ENCODE measurements at regions not wholly inside any gene's neighbourhood (a gene's known extent, or its start where the extent isn't known, plus 50 kb on each side); places are given as distances from the start of the nearest gene placed in this dataset.

- DNase-seq (no peak), ATAC-seq (ENCODE audit: low FRiP score in 2 of 2) (no peak)
- H3K9me3 ChIP-seq, result peaks cover 0 to 5% (median 0%) of the 10 kb centered on the region in 4 donors
- no peaks in the 10 kb centered on the region for H3K4me1 ChIP-seq
- TF ChIP-seq POLR2A (IDR thresholded peaks at IDR 0.05) (no peak), POLR2AphosphoS5 (IDR thresholded peaks at IDR 0.05) (no peak), EP300 (IDR thresholded peaks at IDR 0.05) (no peak), CTCF (IDR thresholded peaks at IDR 0.05) (no peak)
- peak overlapping the region in 1 of 4 donors; percentile 14 for H3K27ac ChIP-seq
- no peak overlapping the region for H3K4me3 ChIP-seq
- no peaks in the 10 kb centered on the region for H3K27me3 ChIP-seq
- WGBS, 2 donors, result 52 to 54% methylated on average over 13 of the region's 13 CpGs
- H3K36me3 ChIP-seq, result no peaks in the 10 kb centered on the region
Observed at GRCh38 chr12:115810122-115810901, 467.2 kb downstream of the MED13L start.

GRCh38 chr12:115806000-115806399 lies 471.5 kb downstream of the MED13L start:
- 69 to 78% methylated on average over 3 of the region's 3 CpGs for WGBS, 2 donors
- Histone ChIP-seq H3K9me3 (no peaks in the 10 kb centered on the region), H3K27ac (no peak overlapping the region), H3K36me3 (no peaks in the 10 kb centered on the region), H3K27me3 (no peaks in the 10 kb centered on the region), H3K4me1 (no peaks in the 10 kb centered on the region), H3K4me3 (no peak overlapping the region)
- no peak for ATAC-seq (ENCODE audit: low FRiP score in 2 of 2)
- TF ChIP-seq EP300 (IDR thresholded peaks at IDR 0.05) (no peak), POLR2A (IDR thresholded peaks at IDR 0.05) (no peak), CTCF (IDR thresholded peaks at IDR 0.05) (no peak)
- no peak for DNase-seq

GRCh38 chr12:115802767-115803166 lies 474.7 kb downstream of the MED13L start:
- 87 to 88% methylated on average over 3 of the region's 3 CpGs for WGBS, 2 donors
- Histone ChIP-seq H3K9me3 (no peaks in the 10 kb centered on the region), H3K4me1 (no peaks in the 10 kb centered on the region), H3K27me3 (no peaks in the 10 kb centered on the region), H3K27ac (no peak overlapping the region), H3K4me3 (no peak overlapping the region), H3K36me3 (no peaks in the 10 kb centered on the region)
- ATAC-seq (ENCODE audit: low FRiP score in 2 of 2) (no peak), DNase-seq (no peak)
- TF ChIP-seq CTCF (IDR thresholded peaks at IDR 0.05), result no peak
- TF ChIP-seq POLR2A (IDR thresholded peaks at IDR 0.05), result no peak
- no peak for TF ChIP-seq POLR2AphosphoS5 (IDR thresholded peaks at IDR 0.05)
- TF ChIP-seq EP300 (IDR thresholded peaks at IDR 0.05), result no peak

- Histone ChIP-seq H3K4me1 (no peaks in the 10 kb centered on the region), H3K27ac (no peak overlapping the region), H3K36me3 (no peaks in the 10 kb centered on the region), H3K4me3 (no peak overlapping the region), H3K9me3 (no peaks in the 10 kb centered on the region), H3K27me3 (no peaks in the 10 kb centered on the region)
- WGBS, 2 donors, result 50 to 53% methylated on average over 3 of the region's 3 CpGs
- ATAC-seq (ENCODE audit: low FRiP score in 2 of 2) (no peak), DNase-seq (no peak)
- TF ChIP-seq POLR2A (IDR thresholded peaks at IDR 0.05) (no peak), CTCF (IDR thresholded peaks at IDR 0.05) (no peak), EP300 (IDR thresholded peaks at IDR 0.05) (no peak), POLR2AphosphoS5 (IDR thresholded peaks at IDR 0.05) (no peak)
Observed at GRCh38 chr12:115801871-115802270, 475.6 kb downstream of the MED13L start.

- TF ChIP-seq POLR2AphosphoS5 (IDR thresholded peaks at IDR 0.05) (no peak), POLR2A (IDR thresholded peaks at IDR 0.05) (no peak), EP300 (IDR thresholded peaks at IDR 0.05) (no peak), CTCF (IDR thresholded peaks at IDR 0.05) (no peak)
- 93 to 95% methylated on average over 4 of the region's 4 CpGs for WGBS, 2 donors
- no peak overlapping the region for H3K27ac ChIP-seq
Observed at GRCh38 chr12:115799610-115800009, 477.9 kb downstream of the MED13L start.

More at GRCh38 chr12:115799610-115800009, 477.9 kb downstream of the MED13L start:
- no peak for ATAC-seq (ENCODE audit: low FRiP score in 2 of 2)
- Histone ChIP-seq H3K4me3 (no peak overlapping the region), H3K27me3 (no peaks in the 10 kb centered on the region), H3K4me1 (no peaks in the 10 kb centered on the region), H3K36me3 (no peaks in the 10 kb centered on the region), H3K9me3 (no peaks in the 10 kb centered on the region)
- DNase-seq, result no peak

Measured in upper lobe of left lung (tissue), 6 donors.